Esophagus muscularis mucosa (tissue), 3 donors: ENCODE measurements at regions not wholly inside any gene's neighbourhood (a gene's known extent, or its start where the extent isn't known, plus 50 kb on each side); places are given as distances from the start of the nearest gene placed in this dataset.

Source experiments
- POLR2A ChIP-seq: fragments of 450-650 bp; IDR thresholded peaks from one replicate; pipeline ENCODE4 v1.6.1; 2017; ENCODE audit warnings: antibody characterized with exemption, moderate library complexity, mild to moderate bottlenecking, low read depth
- POLR2AphosphoS5 ChIP-seq, 2 donors: sonication (generic); formaldehyde crosslinking; IDR thresholded peaks; one replicate each; pipeline ENCODE4 v1.6.1; 2017; ENCODE audit warnings: antibody characterized with exemption in 2 of 2
- TF ChIP-seq, protein P1 (sequence below), 3 experiments: fragments of 200-600 bp in 2 of 3; fragments of 450-650 bp in 1 of 3; sonication (generic) in 2 of 3; IDR thresholded peaks; one replicate each; pipeline ENCODE4 v1.5.1; 2017 to 2019; ENCODE audit warnings: antibody characterized with exemption in 3 of 3, mild to moderate bottlenecking in 2 of 3, moderate library complexity in 1 of 3

DNA sequence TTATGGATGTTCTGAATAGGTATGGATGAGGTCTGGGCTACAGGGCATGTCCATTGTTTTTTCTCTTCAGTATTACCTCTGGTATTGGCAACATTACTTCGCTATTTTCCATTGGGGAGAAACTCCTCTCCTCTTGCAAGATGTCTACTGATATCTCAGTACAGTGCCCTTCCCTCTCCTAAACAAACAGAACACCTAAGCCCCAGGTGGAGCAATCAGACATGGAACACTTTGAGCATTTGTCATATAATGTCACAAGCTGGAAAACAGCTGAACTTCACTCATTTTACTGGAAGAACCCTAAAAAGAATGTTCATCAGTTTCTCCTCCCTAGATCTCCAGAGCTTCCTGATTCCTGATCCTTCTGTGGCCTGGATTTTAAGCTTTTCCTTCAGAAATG is 339.8 kb downstream of the FRK start:
- TF ChIP-seq, protein P1, sequence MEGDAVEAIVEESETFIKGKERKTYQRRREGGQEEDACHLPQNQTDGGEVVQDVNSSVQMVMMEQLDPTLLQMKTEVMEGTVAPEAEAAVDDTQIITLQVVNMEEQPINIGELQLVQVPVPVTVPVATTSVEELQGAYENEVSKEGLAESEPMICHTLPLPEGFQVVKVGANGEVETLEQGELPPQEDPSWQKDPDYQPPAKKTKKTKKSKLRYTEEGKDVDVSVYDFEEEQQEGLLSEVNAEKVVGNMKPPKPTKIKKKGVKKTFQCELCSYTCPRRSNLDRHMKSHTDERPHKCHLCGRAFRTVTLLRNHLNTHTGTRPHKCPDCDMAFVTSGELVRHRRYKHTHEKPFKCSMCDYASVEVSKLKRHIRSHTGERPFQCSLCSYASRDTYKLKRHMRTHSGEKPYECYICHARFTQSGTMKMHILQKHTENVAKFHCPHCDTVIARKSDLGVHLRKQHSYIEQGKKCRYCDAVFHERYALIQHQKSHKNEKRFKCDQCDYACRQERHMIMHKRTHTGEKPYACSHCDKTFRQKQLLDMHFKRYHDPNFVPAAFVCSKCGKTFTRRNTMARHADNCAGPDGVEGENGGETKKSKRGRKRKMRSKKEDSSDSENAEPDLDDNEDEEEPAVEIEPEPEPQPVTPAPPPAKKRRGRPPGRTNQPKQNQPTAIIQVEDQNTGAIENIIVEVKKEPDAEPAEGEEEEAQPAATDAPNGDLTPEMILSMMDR (IDR thresholded peaks at IDR 0.05): no peak
- no peak for TF ChIP-seq POLR2AphosphoS5 (IDR thresholded peaks at IDR 0.05)
- no peak for TF ChIP-seq POLR2A
